ENCODE measurements at regions not wholly inside any gene's neighbourhood (a gene's known extent, or its start where the extent isn't known, plus 50 kb on each side); places are given as distances from the start of the nearest gene placed in this dataset.

GRCh38 chr15:87368511-87368910 is 888.0 kb downstream of the NTRK3 start:
- Mint-ChIP-seq H3K4me3 (no peak overlapping the region), H3K36me3 (ENCODE audit: low read depth) (no peaks in the 10 kb centered on the region; the same call in 1 of the 3 replicates), H3K27ac (no peak overlapping the region), H3K27me3 (ENCODE audit: insufficient read depth, low read depth, poor library complexity) (peaks cover 1% of the 10 kb centered on the region), H3K9me3 (peaks cover 6% of the 10 kb centered on the region; the same call in 2 of the 3 replicates), H3K4me1 (peaks cover 4% of the 10 kb centered on the region; the same call in 2 of the 3 replicates)
- Histone ChIP-seq H3K4me1 (ENCODE audit: insufficient read depth) (no peaks in the 10 kb centered on the region), H3F3A (replicated peaks; ENCODE audit: low read depth) (no peaks in the 10 kb centered on the region), H3K27ac (ENCODE audit: low read depth) (no peak overlapping the region), H3K4me2 (no peak overlapping the region), H3K27me3 (ENCODE audit: insufficient read depth) (no peaks in the 10 kb centered on the region), H4K20me1 (replicated peaks; ENCODE audit: insufficient read depth) (no peaks in the 10 kb centered on the region), H3K79me2 (replicated peaks; ENCODE audit: insufficient read depth) (no peaks in the 10 kb centered on the region), H2AFZ (no peak overlapping the region), H3K4me3 (no peak overlapping the region), H3K9me2 (ENCODE audit: insufficient read depth) (peaks cover 16% of the 10 kb centered on the region), H3K36me3 (ENCODE audit: insufficient read depth) (no peaks in the 10 kb centered on the region)
- ATAC-seq (no peak), DNase-seq (ENCODE audit: low spot score) (no peak)
- TF ChIP-seq NANOG (IDR thresholded peaks at IDR 0.05; ENCODE audit: borderline replicate concordance) (no peak), POLR2AphosphoS5 (IDR thresholded peaks at IDR 0.05; ENCODE audit: low read depth) (no peak), ZNF114 (CRISPR knock-in tag; IDR thresholded peaks at IDR 0.05) (no peak), ZNF331 (CRISPR knock-in tag; IDR thresholded peaks at IDR 0.05; ENCODE audit: low read depth) (no peak), EZH2 (IDR thresholded peaks at IDR 0.05; ENCODE audit: low read depth, unreplicated experiment) (no peak), JUNB (IDR thresholded peaks at IDR 0.05; ENCODE audit: unreplicated experiment) (no peak)
- TF ChIP-seq, protein P1, sequence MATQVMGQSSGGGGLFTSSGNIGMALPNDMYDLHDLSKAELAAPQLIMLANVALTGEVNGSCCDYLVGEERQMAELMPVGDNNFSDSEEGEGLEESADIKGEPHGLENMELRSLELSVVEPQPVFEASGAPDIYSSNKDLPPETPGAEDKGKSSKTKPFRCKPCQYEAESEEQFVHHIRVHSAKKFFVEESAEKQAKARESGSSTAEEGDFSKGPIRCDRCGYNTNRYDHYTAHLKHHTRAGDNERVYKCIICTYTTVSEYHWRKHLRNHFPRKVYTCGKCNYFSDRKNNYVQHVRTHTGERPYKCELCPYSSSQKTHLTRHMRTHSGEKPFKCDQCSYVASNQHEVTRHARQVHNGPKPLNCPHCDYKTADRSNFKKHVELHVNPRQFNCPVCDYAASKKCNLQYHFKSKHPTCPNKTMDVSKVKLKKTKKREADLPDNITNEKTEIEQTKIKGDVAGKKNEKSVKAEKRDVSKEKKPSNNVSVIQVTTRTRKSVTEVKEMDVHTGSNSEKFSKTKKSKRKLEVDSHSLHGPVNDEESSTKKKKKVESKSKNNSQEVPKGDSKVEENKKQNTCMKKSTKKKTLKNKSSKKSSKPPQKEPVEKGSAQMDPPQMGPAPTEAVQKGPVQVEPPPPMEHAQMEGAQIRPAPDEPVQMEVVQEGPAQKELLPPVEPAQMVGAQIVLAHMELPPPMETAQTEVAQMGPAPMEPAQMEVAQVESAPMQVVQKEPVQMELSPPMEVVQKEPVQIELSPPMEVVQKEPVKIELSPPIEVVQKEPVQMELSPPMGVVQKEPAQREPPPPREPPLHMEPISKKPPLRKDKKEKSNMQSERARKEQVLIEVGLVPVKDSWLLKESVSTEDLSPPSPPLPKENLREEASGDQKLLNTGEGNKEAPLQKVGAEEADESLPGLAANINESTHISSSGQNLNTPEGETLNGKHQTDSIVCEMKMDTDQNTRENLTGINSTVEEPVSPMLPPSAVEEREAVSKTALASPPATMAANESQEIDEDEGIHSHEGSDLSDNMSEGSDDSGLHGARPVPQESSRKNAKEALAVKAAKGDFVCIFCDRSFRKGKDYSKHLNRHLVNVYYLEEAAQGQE (IDR thresholded peaks at IDR 0.05; ENCODE audit: unreplicated experiment) = no peak
- TF ChIP-seq, protein P2, sequence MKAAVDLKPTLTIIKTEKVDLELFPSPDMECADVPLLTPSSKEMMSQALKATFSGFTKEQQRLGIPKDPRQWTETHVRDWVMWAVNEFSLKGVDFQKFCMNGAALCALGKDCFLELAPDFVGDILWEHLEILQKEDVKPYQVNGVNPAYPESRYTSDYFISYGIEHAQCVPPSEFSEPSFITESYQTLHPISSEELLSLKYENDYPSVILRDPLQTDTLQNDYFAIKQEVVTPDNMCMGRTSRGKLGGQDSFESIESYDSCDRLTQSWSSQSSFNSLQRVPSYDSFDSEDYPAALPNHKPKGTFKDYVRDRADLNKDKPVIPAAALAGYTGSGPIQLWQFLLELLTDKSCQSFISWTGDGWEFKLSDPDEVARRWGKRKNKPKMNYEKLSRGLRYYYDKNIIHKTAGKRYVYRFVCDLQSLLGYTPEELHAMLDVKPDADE (IDR thresholded peaks at IDR 0.05) = no peak
- TF ChIP-seq, protein P3, sequence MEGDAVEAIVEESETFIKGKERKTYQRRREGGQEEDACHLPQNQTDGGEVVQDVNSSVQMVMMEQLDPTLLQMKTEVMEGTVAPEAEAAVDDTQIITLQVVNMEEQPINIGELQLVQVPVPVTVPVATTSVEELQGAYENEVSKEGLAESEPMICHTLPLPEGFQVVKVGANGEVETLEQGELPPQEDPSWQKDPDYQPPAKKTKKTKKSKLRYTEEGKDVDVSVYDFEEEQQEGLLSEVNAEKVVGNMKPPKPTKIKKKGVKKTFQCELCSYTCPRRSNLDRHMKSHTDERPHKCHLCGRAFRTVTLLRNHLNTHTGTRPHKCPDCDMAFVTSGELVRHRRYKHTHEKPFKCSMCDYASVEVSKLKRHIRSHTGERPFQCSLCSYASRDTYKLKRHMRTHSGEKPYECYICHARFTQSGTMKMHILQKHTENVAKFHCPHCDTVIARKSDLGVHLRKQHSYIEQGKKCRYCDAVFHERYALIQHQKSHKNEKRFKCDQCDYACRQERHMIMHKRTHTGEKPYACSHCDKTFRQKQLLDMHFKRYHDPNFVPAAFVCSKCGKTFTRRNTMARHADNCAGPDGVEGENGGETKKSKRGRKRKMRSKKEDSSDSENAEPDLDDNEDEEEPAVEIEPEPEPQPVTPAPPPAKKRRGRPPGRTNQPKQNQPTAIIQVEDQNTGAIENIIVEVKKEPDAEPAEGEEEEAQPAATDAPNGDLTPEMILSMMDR (conservative IDR thresholded peaks at IDR 0.05; ENCODE audit: low read depth in 2 of 2) = no peak

- H3K4me3 ChIP-seq = no peak overlapping the region
- no peak overlapping the region for H3K27ac ChIP-seq (ENCODE audit: low read depth)
- no peaks in the 10 kb centered on the region for H3K36me3 ChIP-seq (ENCODE audit: insufficient read depth)
- Mint-ChIP-seq H3K27ac (no peak overlapping the region), H3K36me3 (ENCODE audit: low read depth) (no peaks in the 10 kb centered on the region), H3K4me3 (no peak overlapping the region), H3K9me3 (0 out of 3 replicates have a peak, but pooled peaks cover 3% of the 10 kb centered on the region), H3K4me1 (peaks cover 4% of the 10 kb centered on the region; the same call in 2 of the 3 replicates), H3K27me3 (ENCODE audit: insufficient read depth, low read depth, poor library complexity) (peaks cover 1% of the 10 kb centered on the region)
- H4K20me1 ChIP-seq (replicated peaks; ENCODE audit: insufficient read depth) = no peaks in the 10 kb centered on the region
- H3K79me2 ChIP-seq (replicated peaks; ENCODE audit: insufficient read depth) = no peaks in the 10 kb centered on the region
- ATAC-seq = no peak
- peaks cover 16% of the 10 kb centered on the region; the same call in 1 of the 2 replicates for H3K9me2 ChIP-seq (ENCODE audit: insufficient read depth)
- peak overlapping the region; percentile 36; the same call in 1 of the 2 replicates for H2AFZ ChIP-seq
- H3K27me3 ChIP-seq (ENCODE audit: insufficient read depth) = no peaks in the 10 kb centered on the region
- no peak overlapping the region for H3K4me2 ChIP-seq
- DNase-seq (ENCODE audit: low spot score) = no peak
- no peaks in the 10 kb centered on the region for H3F3A ChIP-seq (replicated peaks; ENCODE audit: low read depth)
- no peaks in the 10 kb centered on the region for H3K4me1 ChIP-seq (ENCODE audit: insufficient read depth)
- no peak for TF ChIP-seq JUNB (IDR thresholded peaks at IDR 0.05; ENCODE audit: unreplicated experiment)
- TF ChIP-seq ZNF331 (CRISPR knock-in tag; IDR thresholded peaks at IDR 0.05; ENCODE audit: low read depth) = no peak
- no peak for TF ChIP-seq ZNF114 (CRISPR knock-in tag; IDR thresholded peaks at IDR 0.05)
- TF ChIP-seq POLR2AphosphoS5 (IDR thresholded peaks at IDR 0.05; ENCODE audit: low read depth) = no peak
- TF ChIP-seq, protein P3 (conservative IDR thresholded peaks at IDR 0.05; ENCODE audit: low read depth in 2 of 2) = no peak
These were observed 891.4 kb downstream of the NTRK3 start for GRCh38 chr15:87365186-87365585.
